HG02870 (cell line): ENCODE measurements at regions not wholly inside any gene's neighbourhood (a gene's known extent, or its start where the extent isn't known, plus 50 kb on each side); places are given as distances from the start of the nearest gene placed in this dataset.
A peak's percentile ranks its signal among the peaks of the same experiment; 100 is the strongest.
"Not testable (repeated sequence)": the region's sequence is repeated elsewhere in the genome, so short reads cannot be mapped to it uniquely, and the experiment has no call there.

Experiments used
- ATAC-seq: cut with Tn5 transposase; IDR thresholded peaks from one replicate; pipeline ENCODE4 v1.9.1; 2021; ENCODE audit warnings: mild to moderate bottlenecking, moderate library complexity; ENCODE audit not compliant: unreplicated experiment

- no peak for ATAC-seq
These were observed 369.7 kb downstream of the RAD51AP2 start for GRCh38 chr2:17148407-17149145.

GRCh38 chr2:17146358-17146757 is 371.9 kb downstream of the RAD51AP2 start:
- no peak for ATAC-seq

GRCh38 chr2:17136877-17137276 is 381.4 kb downstream of the RAD51AP2 start:
- no peak for ATAC-seq

- no peak for ATAC-seq
These were observed 382.0 kb downstream of the RAD51AP2 start for GRCh38 chr2:17136231-17136630.

- no peak for ATAC-seq
These were observed 382.6 kb downstream of the RAD51AP2 start for GRCh38 chr2:17135619-17136018.

GRCh38 chr2:17133052-17133671 is 385.1 kb downstream of the RAD51AP2 start:
- no peak for ATAC-seq

GRCh38 chr2:17130627-17131026 is 387.6 kb downstream of the RAD51AP2 start:
- ATAC-seq, result not testable (repeated sequence)

- ATAC-seq, result no peak
These were observed 392.1 kb downstream of the RAD51AP2 start for GRCh38 chr2:17125989-17126620.

GRCh38 chr2:17124575-17125318 is 393.5 kb downstream of the RAD51AP2 start:
- no peak for ATAC-seq

- ATAC-seq, result no peak
These were observed 395.2 kb downstream of the RAD51AP2 start for GRCh38 chr2:17122887-17123501.

GRCh38 chr2:17115466-17115865 is 402.8 kb downstream of the RAD51AP2 start:
- ATAC-seq, result no peak

- no peak for ATAC-seq
These were observed 403.2 kb downstream of the RAD51AP2 start for GRCh38 chr2:17115042-17115441.

- ATAC-seq, result no peak
These were observed 410.4 kb downstream of the RAD51AP2 start for GRCh38 chr2:17107871-17108270.

GRCh38 chr2:17107151-17107550 is 411.1 kb downstream of the RAD51AP2 start:
- no peak for ATAC-seq

GRCh38 chr2:17106418-17106817 is 411.8 kb downstream of the RAD51AP2 start:
- no peak for ATAC-seq

- ATAC-seq, result peak; percentile 83
These were observed 413.8 kb downstream of the RAD51AP2 start for GRCh38 chr2:17104454-17104853.

GRCh38 chr2:17101596-17101995 is 416.6 kb downstream of the RAD51AP2 start:
- ATAC-seq, result no peak

- ATAC-seq, result no peak
These were observed 417.1 kb downstream of the RAD51AP2 start for GRCh38 chr2:17101091-17101490.

GRCh38 chr2:17095340-17095739 is 422.9 kb downstream of the RAD51AP2 start:
- no peak for ATAC-seq

GRCh38 chr2:17093712-17094111 is 424.5 kb downstream of the RAD51AP2 start:
- no peak for ATAC-seq

GRCh38 chr2:17086990-17087389 is 421.4 kb upstream of the CYRIA start:
- ATAC-seq, result no peak
